ENCODE measurements at regions not wholly inside any gene's neighbourhood (a gene's known extent, or its start where the extent isn't known, plus 50 kb on each side); places are given as distances from the start of the nearest gene placed in this dataset.

GRCh38 chr17:33679595-33679994 is 386.5 kb upstream of the ASIC2 start:
- Histone ChIP-seq H3K9me3 (ENCODE audit: low read length) (no peaks in the 10 kb centered on the region), H3K4me1 (ENCODE audit: insufficient read depth, low read length, severe bottlenecking) (no peaks in the 10 kb centered on the region), H3K4me2 (ENCODE audit: low read length) (no peak overlapping the region), H3K4me3 (ENCODE audit: low read depth, low read length, poor library complexity, severe bottlenecking) (no peak overlapping the region), H3K79me2 (ENCODE audit: insufficient read depth, low read length) (no peaks in the 10 kb centered on the region), H3K27me3 (ENCODE audit: insufficient read depth, low read length) (no peaks in the 10 kb centered on the region), H4K20me1 (ENCODE audit: insufficient read depth, low read length) (no peaks in the 10 kb centered on the region), H3F3A (ENCODE audit: insufficient read depth, low read length) (no peaks in the 10 kb centered on the region), H2AFZ (ENCODE audit: low read length) (no peak overlapping the region), H3K9me2 (ENCODE audit: low read depth, low read length) (no peaks in the 10 kb centered on the region), H3K27ac (ENCODE audit: low read depth, low read length, poor library complexity, severe bottlenecking) (no peak overlapping the region), H3K9ac (ENCODE audit: low read length) (no peak overlapping the region), H3K36me3 (ENCODE audit: insufficient read depth, low read length) (no peaks in the 10 kb centered on the region)
- TF ChIP-seq CTCF (IDR thresholded peaks at IDR 0.05; ENCODE audit: low read length) (no peak), EZH2 (IDR thresholded peaks at IDR 0.05; ENCODE audit: borderline replicate concordance, low read length) (no peak)

- Histone ChIP-seq H3K9me3 (ENCODE audit: low read length) (no peaks in the 10 kb centered on the region), H2AFZ (ENCODE audit: low read length) (no peak overlapping the region), H3K27me3 (ENCODE audit: insufficient read depth, low read length) (no peaks in the 10 kb centered on the region), H3K9me2 (ENCODE audit: low read depth, low read length) (no peaks in the 10 kb centered on the region), H3K4me3 (ENCODE audit: low read depth, low read length, poor library complexity, severe bottlenecking) (no peak overlapping the region), H3K4me2 (ENCODE audit: low read length) (no peak overlapping the region), H3F3A (ENCODE audit: insufficient read depth, low read length) (no peaks in the 10 kb centered on the region), H3K27ac (ENCODE audit: low read depth, low read length, poor library complexity, severe bottlenecking) (no peak overlapping the region), H3K79me2 (ENCODE audit: insufficient read depth, low read length) (no peaks in the 10 kb centered on the region), H3K4me1 (ENCODE audit: insufficient read depth, low read length, severe bottlenecking) (no peaks in the 10 kb centered on the region), H4K20me1 (ENCODE audit: insufficient read depth, low read length) (no peaks in the 10 kb centered on the region), H3K9ac (ENCODE audit: low read length) (no peak overlapping the region), H3K36me3 (ENCODE audit: insufficient read depth, low read length) (no peaks in the 10 kb centered on the region)
- TF ChIP-seq CTCF (IDR thresholded peaks at IDR 0.05; ENCODE audit: low read length), result no peak
- no peak for TF ChIP-seq EZH2 (IDR thresholded peaks at IDR 0.05; ENCODE audit: borderline replicate concordance, low read length)
Measured at GRCh38 chr17:33680472-33680871, 387.4 kb upstream of the ASIC2 start.

GRCh38 chr17:33682599-33682998 is 389.5 kb upstream of the ASIC2 start:
- H3K4me2 ChIP-seq (ENCODE audit: low read length), result no peak overlapping the region
- H4K20me1 ChIP-seq (ENCODE audit: insufficient read depth, low read length), result no peaks in the 10 kb centered on the region
- no peak overlapping the region for H3K27ac ChIP-seq (ENCODE audit: low read depth, low read length, poor library complexity, severe bottlenecking)
- no peaks in the 10 kb centered on the region for H3K9me2 ChIP-seq (ENCODE audit: low read depth, low read length)
- H2AFZ ChIP-seq (ENCODE audit: low read length), result no peak overlapping the region
- H3F3A ChIP-seq (ENCODE audit: insufficient read depth, low read length), result no peaks in the 10 kb centered on the region
- H3K4me1 ChIP-seq (ENCODE audit: insufficient read depth, low read length, severe bottlenecking), result no peaks in the 10 kb centered on the region
- H3K9me3 ChIP-seq (ENCODE audit: low read length), result no peaks in the 10 kb centered on the region
- H3K4me3 ChIP-seq (ENCODE audit: low read depth, low read length, poor library complexity, severe bottlenecking), result no peak overlapping the region
- H3K27me3 ChIP-seq (ENCODE audit: insufficient read depth, low read length), result no peaks in the 10 kb centered on the region
- H3K9ac ChIP-seq (ENCODE audit: low read length), result no peak overlapping the region
- H3K79me2 ChIP-seq (ENCODE audit: insufficient read depth, low read length), result no peaks in the 10 kb centered on the region
- TF ChIP-seq EZH2 (IDR thresholded peaks at IDR 0.05; ENCODE audit: borderline replicate concordance, low read length) (no peak), CTCF (IDR thresholded peaks at IDR 0.05; ENCODE audit: low read length) (no peak)
- H3K36me3 ChIP-seq (ENCODE audit: insufficient read depth, low read length), result no peaks in the 10 kb centered on the region
